HCT116 (cell line): ENCODE measurements at regions not wholly inside any gene's neighbourhood (a gene's known extent, or its start where the extent isn't known, plus 50 kb on each side); places are given as distances from the start of the nearest gene placed in this dataset.

ENCODE experiments used
- ATAC-seq: fragments of 200-7000 bp; cut with Tn5 transposase; 2 replicates; pipeline ENCODE4 v1.9.1; 2020; ENCODE audit warnings: mild to moderate bottlenecking, moderate library complexity
- BruUV-seq: library from RNA; stranded (reverse); fragments of 400-500 nt; replicated peaks from 2 replicates; lab custom pipeline; 2021; lab: Mats Ljungman, UMichigan
- CTCF ChIA-PET: fragments of 300-600 bp; sonication (Branson Sonifier 250); formaldehyde crosslinking; loops from one replicate; lab custom pipeline; 2021; ENCODE audit warnings: antibody characterized with exemption; lab: Charles Lee
- POLR2A ChIA-PET: fragments of 300-600, 350-600 bp; sonication (Branson Sonifier 250); formaldehyde crosslinking; loops from one replicate; lab custom pipeline; 2021; ENCODE audit warnings: antibody characterized with exemption; lab: Charles Lee
- RAD21 ChIA-PET, 2 experiments: fragments of 300-600 bp; sonication (Branson Sonifier 250); formaldehyde crosslinking; loops; one replicate each; lab custom pipeline; 2023; ENCODE audit warnings: low total read pairs in 2 of 2; ENCODE audit not compliant: uncharacterized antibody in 2 of 2, unreplicated experiment in 2 of 2, low non-redundant PET in 1 of 2; lab: Charles Lee
- DNase-seq: peaks from one replicate; pipeline ENCODE4 v3.0.0-alpha.2; 2010; ENCODE audit warnings: low read depth, low spot score
- H2AFZ ChIP-seq: fragments of 200-600 bp; shearing (Covaris generic), sonication (generic); 2 replicates; pipeline ENCODE4 v1.6.1; 2017; ENCODE audit warnings: low read depth, mixed run types, mixed read lengths, antibody characterized with exemption, low read length; ENCODE audit not compliant: poor library complexity, severe bottlenecking
- H3K27ac ChIP-seq: 2 replicates; pipeline ENCODE4 v1.5.1; 2012; ENCODE audit warnings: low read depth, low read length
- H3K27me3 ChIP-seq: fragments of 200-600 bp; sonication (generic); 2 replicates; pipeline ENCODE4 v1.6.1; 2016; ENCODE audit warnings: mixed run types, low read length, mixed read lengths; ENCODE audit not compliant: insufficient read depth
- H3K36me3 ChIP-seq, 2 experiments: fragments of 200-500 bp in 1 of 2; fragments of 200-600 bp in 1 of 2; sonication (Bioruptor generic) in 1 of 2; sonication (generic) in 1 of 2; 2 replicates each; pipeline versions ENCODE4 v1.5.1 to v1.6.1; 2014 to 2016; ENCODE audit warnings: low read length in 2 of 2, inconsistent platforms in 1 of 2, mixed read lengths in 1 of 2, mixed run types in 1 of 2; ENCODE audit not compliant: insufficient read depth in 2 of 2, control insufficient read depth in 1 of 2
- H3K4me1 ChIP-seq, 2 experiments: fragments of 200-600 bp in 1 of 2; sonication (generic) in 1 of 2; 2 replicates each; pipeline versions ENCODE4 v1.5.1 to v1.6.1; 2012 to 2017; ENCODE audit warnings: low read length in 2 of 2, inconsistent platforms in 1 of 2, mild to moderate bottlenecking in 1 of 2, mixed read lengths in 1 of 2, mixed run types in 1 of 2, moderate library complexity in 1 of 2; ENCODE audit not compliant: insufficient read depth in 2 of 2, control insufficient read depth in 1 of 2
- H3K4me2 ChIP-seq: fragments of 200-600 bp; sonication (generic); 2 replicates; pipeline ENCODE4 v1.6.1; 2017; ENCODE audit warnings: mixed run types, low read length, mixed read lengths
- H3K4me3 ChIP-seq, 2 experiments: fragments of 200-600 bp in 1 of 2; sonication (generic) in 1 of 2; replicated peaks in 1 of 2; 2 replicates each; pipeline ENCODE4 v1.5.1; 2011 to 2016; ENCODE audit warnings: low read length in 2 of 2, control low read depth in 1 of 2, low read depth in 1 of 2, mild to moderate bottlenecking in 1 of 2, mixed read lengths in 1 of 2, mixed run types in 1 of 2
- H3K79me2 ChIP-seq: fragments of 200-600 bp; sonication (generic); 2 replicates; pipeline ENCODE4 v1.6.1; 2017; ENCODE audit warnings: mild to moderate bottlenecking, mixed run types, low read length, moderate library complexity, mixed read lengths; ENCODE audit not compliant: insufficient read depth
- H3K9ac ChIP-seq: fragments of 200-600 bp; sonication (generic); 2 replicates; pipeline ENCODE4 v1.6.1; 2016; ENCODE audit warnings: low read length, mixed read lengths
- H3K9me2 ChIP-seq: fragments of 200-600 bp; sonication (generic), shearing (Covaris generic); 2 replicates; pipeline ENCODE4 v1.6.1; 2017; ENCODE audit warnings: mixed run types, mild to moderate bottlenecking, moderate library complexity; ENCODE audit not compliant: insufficient read depth
- H3K9me3 ChIP-seq, 2 experiments: fragments of 200-500 bp in 1 of 2; fragments of 200-600 bp in 1 of 2; sonication (Bioruptor generic) in 1 of 2; sonication (generic) in 1 of 2; 2 replicates each; pipeline ENCODE4 v1.6.1; 2014 to 2017; ENCODE audit warnings: low read length in 2 of 2, mixed read lengths in 2 of 2, inconsistent platforms in 1 of 2, low read depth in 1 of 2, mild to moderate bottlenecking in 1 of 2, mixed run types in 1 of 2, moderate library complexity in 1 of 2; ENCODE audit not compliant: control insufficient read depth in 1 of 2, insufficient read depth in 1 of 2
- H4K20me1 ChIP-seq: fragments of 200-600 bp; sonication (generic), shearing (Covaris generic); 2 replicates; pipeline ENCODE4 v1.6.1; 2017; ENCODE audit warnings: mixed run types, mild to moderate bottlenecking, moderate library complexity; ENCODE audit not compliant: insufficient read depth
- ATF3 ChIP-seq: IDR thresholded peaks from 2 replicates; pipeline ENCODE4 v1.6.1; 2012
- CBX3 ChIP-seq: IDR thresholded peaks from 2 replicates; pipeline ENCODE4 v1.6.1; 2012; ENCODE audit warnings: low read depth
- EGR1 ChIP-seq: IDR thresholded peaks from 2 replicates; pipeline ENCODE4 v1.6.1; 2012; ENCODE audit warnings: low read depth
- ELF1 ChIP-seq: IDR thresholded peaks from 2 replicates; pipeline ENCODE4 v1.6.1; 2012; ENCODE audit warnings: low read depth, borderline replicate concordance
- EZH2 ChIP-seq: fragments of 200-600 bp; sonication (generic); IDR thresholded peaks from 2 replicates; pipeline ENCODE4 v1.6.1; 2017; ENCODE audit warnings: antibody characterized with exemption, mixed run types
- EZH2phosphoT487 ChIP-seq: fragments of 200-600 bp; IDR thresholded peaks from 2 replicates; pipeline ENCODE4 v1.6.1; 2018; ENCODE audit warnings: antibody characterized with exemption, borderline replicate concordance
- JUND ChIP-seq: IDR thresholded peaks from 2 replicates; pipeline ENCODE4 v1.6.1; 2012
- POLR2A ChIP-seq: IDR thresholded peaks from 2 replicates; pipeline ENCODE4 v1.7.0; 2011; ENCODE audit warnings: borderline replicate concordance; ENCODE audit not compliant: insufficient read depth, insufficient read length; ENCODE audit errors: extremely low read depth
- POLR2AphosphoS5 ChIP-seq: IDR thresholded peaks from 2 replicates; pipeline ENCODE4 v1.6.1; 2011; ENCODE audit warnings: mild to moderate bottlenecking, low read depth, low read length, moderate library complexity
- RAD21 ChIP-seq: IDR thresholded peaks from 2 replicates; pipeline ENCODE4 v1.6.1; 2012; ENCODE audit warnings: low read depth, mild to moderate bottlenecking
- SIN3A ChIP-seq: IDR thresholded peaks from 2 replicates; pipeline ENCODE4 v1.6.1; 2012; ENCODE audit warnings: low read depth
- TCF7L2 ChIP-seq: IDR thresholded peaks from 2 replicates; pipeline ENCODE4 v1.7.0; 2011; ENCODE audit warnings: borderline replicate concordance, inconsistent platforms; ENCODE audit not compliant: insufficient read depth, insufficient read length; ENCODE audit errors: extremely low read depth
- YY1 ChIP-seq: IDR thresholded peaks from 2 replicates; pipeline ENCODE4 v1.6.1; 2011; ENCODE audit warnings: low read length, low read depth, moderate library complexity, mild to moderate bottlenecking; ENCODE audit not compliant: insufficient replicate concordance; ENCODE audit errors: extremely low read depth
- ZFX ChIP-seq: fragments of 450-650 bp; IDR thresholded peaks from 2 replicates; pipeline ENCODE4 v1.6.1; 2017
- ZNF274 ChIP-seq: fragments of 200-500 bp; sonication (Bioruptor generic); IDR thresholded peaks from 2 replicates; pipeline ENCODE4 v1.6.1; 2014; ENCODE audit warnings: mild to moderate bottlenecking, low read depth, low read length, inconsistent platforms
- intact Hi-C: fragments of 100-400 bp; cut with micrococcal nuclease; formaldehyde crosslinking; loops from 2 replicates; pipeline ENCODE4 v1.10.0; 2022

- CTCF ChIA-PET = no interaction called here
- H3K9me2 ChIP-seq = no peaks in the 10 kb centered on the region
- no peaks in the 10 kb centered on the region for H3K9me3 ChIP-seq
- intact Hi-C loops = no loop called here
- POLR2A ChIA-PET = no interaction called here
- no peak overlapping the region for H3K9ac ChIP-seq
- no peaks in the 10 kb centered on the region for H3K79me2 ChIP-seq
- H3K4me2 ChIP-seq = no peak overlapping the region
- H3K4me1 ChIP-seq = no peaks in the 10 kb centered on the region
- no peaks in the 10 kb centered on the region for H4K20me1 ChIP-seq
- RAD21 ChIA-PET = no interaction called here
- no peak for DNase-seq
- H2AFZ ChIP-seq = no peak overlapping the region
- H3K36me3 ChIP-seq = no peaks in the 10 kb centered on the region
- no peak overlapping the region for H3K4me3 ChIP-seq
- ATAC-seq = no peak
- H3K27ac ChIP-seq = no peak overlapping the region
- TF ChIP-seq ZFX (no peak), ATF3 (no peak), EZH2 (no peak), CBX3 (no peak), JUND (no peak), EGR1 (no peak), ZNF274 (no peak), SIN3A (no peak), RAD21 (no peak), YY1 (no peak), TCF7L2 (no peak), POLR2AphosphoS5 (no peak), POLR2A (no peak), ELF1 (no peak), EZH2phosphoT487 (no peak)
- 0 out of 2 replicates have a peak, but pooled peaks cover 5% of the 10 kb centered on the region for H3K27me3 ChIP-seq
- no TSS peak for BruUV-seq
Observed at GRCh38 chr3:81955878-81956277, 194.4 kb upstream of the GBE1 start.
